NT2/D1 (cell line): ENCODE measurements at regions not wholly inside any gene's neighbourhood (a gene's known extent, or its start where the extent isn't known, plus 50 kb on each side); places are given as distances from the start of the nearest gene placed in this dataset.

Source experiments
- SUZ12 ChIP-seq: IDR thresholded peaks from 2 replicates; pipeline ENCODE4 v1.6.1; 2011; ENCODE audit not compliant: insufficient read length, insufficient read depth; ENCODE audit errors: extremely low read depth
- YY1 ChIP-seq: IDR thresholded peaks from 2 replicates; pipeline ENCODE4 v1.6.1; 2011; ENCODE audit not compliant: insufficient read length, insufficient read depth
- ZNF274 ChIP-seq: IDR thresholded peaks from 2 replicates; pipeline ENCODE4 v1.6.1; 2011; ENCODE audit warnings: mild to moderate bottlenecking, low read depth, low read length

DNA sequence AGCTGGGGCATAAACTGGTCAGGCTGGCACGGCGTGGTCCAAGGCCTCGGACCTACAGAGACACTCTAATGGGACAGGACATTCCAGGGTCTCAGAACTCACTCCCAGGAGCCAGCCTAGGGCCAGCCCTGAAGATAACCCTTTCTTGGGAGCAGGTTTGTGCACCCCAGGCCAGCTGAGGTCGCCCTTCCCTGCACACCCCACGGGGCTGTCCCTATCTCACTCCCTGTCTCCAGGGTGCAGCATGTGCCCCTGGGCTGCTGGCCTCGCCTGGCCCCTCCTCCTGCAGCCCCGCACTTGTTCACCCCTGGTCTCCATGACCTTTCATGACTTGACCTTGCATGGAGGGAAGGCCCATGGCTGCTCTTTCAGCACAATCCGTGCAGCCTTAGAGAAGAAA lies 1321.8 kb downstream of the BRD1 start:
- TF ChIP-seq YY1 (no peak), SUZ12 (no peak), ZNF274 (no peak)
